Natural killer cell (primary cell): ENCODE measurements at regions not wholly inside any gene's neighbourhood (a gene's known extent, or its start where the extent isn't known, plus 50 kb on each side); places are given as distances from the start of the nearest gene placed in this dataset.
A peak's percentile ranks its signal among the peaks of the same experiment; 100 is the strongest.
"Not testable (repeated sequence)": the region's sequence is repeated elsewhere in the genome, so short reads cannot be mapped to it uniquely, and the experiment has no call there.

Experiments used
- ATAC-seq, 3 donors: fragments of 150-1000 bp in 2 of 3; fragments of 200-7000 bp in 1 of 3; cut with Tn5 transposase; 1 replicate in 1 of 3; 2 replicates in 2 of 3; pipeline ENCODE4 v1.10.0; 2021; ENCODE audit warnings: mild to moderate bottlenecking in 2 of 3, moderate library complexity in 2 of 3
- DNase-seq, 2 donors: peaks; one replicate each; pipeline versions ENCODE4 v3.0.0 to v3.0.0-alpha.2; 2013 to 2021; ENCODE audit warnings: mixed read lengths in 1 of 2
- H3K27ac ChIP-seq: one replicate; pipeline ENCODE4 v1.5.1; 2013; ENCODE audit warnings: mild to moderate bottlenecking, low read length
- H3K27me3 ChIP-seq: one replicate; pipeline ENCODE4 v1.6.1; 2013; ENCODE audit warnings: low read length; ENCODE audit not compliant: control insufficient read depth, insufficient read depth
- H3K36me3 ChIP-seq: one replicate; pipeline ENCODE4 v1.6.1; 2013; ENCODE audit warnings: low read length; ENCODE audit not compliant: control insufficient read depth, insufficient read depth
- H3K4me1 ChIP-seq: one replicate; pipeline ENCODE4 v1.6.1; 2013; ENCODE audit warnings: low read length; ENCODE audit not compliant: control insufficient read depth, insufficient read depth
- H3K4me3 ChIP-seq: one replicate; pipeline ENCODE4 v1.5.1; 2013; ENCODE audit warnings: low read length
- H3K9me3 ChIP-seq: one replicate; pipeline ENCODE4 v1.6.1; 2013; ENCODE audit warnings: low read length; ENCODE audit not compliant: control insufficient read depth, insufficient read depth
- H3K27ac Mint-ChIP-seq, 2 donors: one replicate each; pipeline ENCODE4 v1.8.0; 2022; ENCODE audit warnings: mild to moderate bottlenecking in 2 of 2, mixed read lengths in 2 of 2, moderate library complexity in 1 of 2
- H3K27me3 Mint-ChIP-seq, 2 donors: one replicate each; pipeline ENCODE4 v1.8.0; 2022; ENCODE audit warnings: low read depth in 2 of 2, mixed read lengths in 2 of 2
- H3K36me3 Mint-ChIP-seq: one replicate; pipeline ENCODE4 v1.8.0; 2022; ENCODE audit warnings: mixed read lengths
- H3K4me1 Mint-ChIP-seq, 2 donors: one replicate each; pipeline ENCODE4 v1.8.0; 2022; ENCODE audit warnings: mixed read lengths in 2 of 2
- H3K4me3 Mint-ChIP-seq: one replicate; pipeline ENCODE4 v1.8.0; 2022; ENCODE audit warnings: mild to moderate bottlenecking, moderate library complexity, mixed read lengths
- H3K9me3 Mint-ChIP-seq, 2 donors: one replicate each; pipeline ENCODE4 v1.8.0; 2022; ENCODE audit warnings: mixed read lengths in 2 of 2
- WGBS: methylation state at CpG from one replicate; pipeline ENCODE4 v1.1.7; 2013; ENCODE audit warnings: missing lambda C conversion rate; ENCODE audit not compliant: insufficient coverage; 5-methylcytosine and 5-hydroxymethylcytosine counted together
- intact Hi-C: fragments of 100-400 bp; cut with micrococcal nuclease; formaldehyde crosslinking; loops from one replicate; pipeline ENCODE4 v1.14.2; 2022
- TF ChIP-seq, protein P1 (sequence below): fragments of 200-600 bp; IDR thresholded peaks from one replicate; pipeline ENCODE4 v1.8.0; 2022; ENCODE audit warnings: antibody characterized with exemption

DNA sequence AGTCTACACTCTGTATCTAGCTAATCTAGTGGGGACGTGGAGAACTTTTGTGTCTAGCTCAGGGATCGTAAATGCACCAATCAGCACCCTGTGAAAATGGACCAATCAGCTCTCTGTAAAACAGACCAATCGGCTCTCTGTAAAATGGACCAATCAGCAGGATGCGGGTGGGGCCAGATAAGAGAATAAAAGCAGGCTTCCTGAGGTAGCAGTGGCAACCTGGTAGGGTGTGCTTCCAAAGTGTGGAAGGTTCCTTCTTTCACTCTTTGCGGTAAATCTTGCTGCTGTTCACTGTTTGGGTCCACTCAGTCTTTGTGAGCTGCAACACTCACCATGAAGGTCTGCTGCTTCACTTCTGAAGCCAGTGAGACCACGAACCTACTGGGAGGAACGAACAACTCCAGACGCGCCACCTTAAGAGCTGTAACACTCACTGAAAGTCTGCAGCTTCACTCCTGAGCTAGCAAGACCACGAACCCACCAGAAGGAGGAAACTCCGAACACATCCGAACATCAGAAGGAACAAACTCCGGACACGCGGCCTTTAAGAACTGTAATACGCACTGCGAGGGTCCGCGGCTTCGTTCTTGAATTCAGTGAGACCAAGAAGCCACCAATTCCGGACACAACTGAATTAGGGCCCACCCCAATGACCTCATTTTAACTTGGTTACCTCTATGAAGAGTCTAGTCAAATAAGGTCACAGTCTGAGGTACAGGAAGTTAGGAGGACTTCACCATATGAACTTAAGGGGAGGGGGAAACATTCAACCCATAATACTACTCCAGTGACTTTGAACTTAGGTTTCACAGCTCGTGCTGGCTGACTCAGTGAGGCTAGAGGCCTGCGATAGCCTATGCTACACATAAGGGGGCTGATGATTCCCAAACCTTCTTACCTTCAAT lies 59.8 kb upstream of the LPGAT1 start:
- H3K36me3 ChIP-seq, intact Hi-C loops, H3K36me3 Mint-ChIP-seq, H3K9me3 Mint-ChIP-seq, H3K27me3 ChIP-seq, H3K9me3 ChIP-seq, H3K27me3 Mint-ChIP-seq, H3K4me3 ChIP-seq, DNase-seq: not testable (repeated sequence)
- peak overlapping the region; percentile 55 for H3K27ac ChIP-seq
- peaks cover 15 to 23% of the 10 kb centered on the region in 2 donors for H3K4me1 Mint-ChIP-seq
- peak in 2 of 3 donors; percentile 84 to 91 for ATAC-seq
- H3K27ac Mint-ChIP-seq: peak overlapping the region; percentile 77 to 84
- 80% methylated on average over 23 of the region's 23 CpGs for WGBS
- H3K4me3 Mint-ChIP-seq: peak overlapping the region; percentile 62
- peaks cover 19% of the 10 kb centered on the region for H3K4me1 ChIP-seq

DNA sequence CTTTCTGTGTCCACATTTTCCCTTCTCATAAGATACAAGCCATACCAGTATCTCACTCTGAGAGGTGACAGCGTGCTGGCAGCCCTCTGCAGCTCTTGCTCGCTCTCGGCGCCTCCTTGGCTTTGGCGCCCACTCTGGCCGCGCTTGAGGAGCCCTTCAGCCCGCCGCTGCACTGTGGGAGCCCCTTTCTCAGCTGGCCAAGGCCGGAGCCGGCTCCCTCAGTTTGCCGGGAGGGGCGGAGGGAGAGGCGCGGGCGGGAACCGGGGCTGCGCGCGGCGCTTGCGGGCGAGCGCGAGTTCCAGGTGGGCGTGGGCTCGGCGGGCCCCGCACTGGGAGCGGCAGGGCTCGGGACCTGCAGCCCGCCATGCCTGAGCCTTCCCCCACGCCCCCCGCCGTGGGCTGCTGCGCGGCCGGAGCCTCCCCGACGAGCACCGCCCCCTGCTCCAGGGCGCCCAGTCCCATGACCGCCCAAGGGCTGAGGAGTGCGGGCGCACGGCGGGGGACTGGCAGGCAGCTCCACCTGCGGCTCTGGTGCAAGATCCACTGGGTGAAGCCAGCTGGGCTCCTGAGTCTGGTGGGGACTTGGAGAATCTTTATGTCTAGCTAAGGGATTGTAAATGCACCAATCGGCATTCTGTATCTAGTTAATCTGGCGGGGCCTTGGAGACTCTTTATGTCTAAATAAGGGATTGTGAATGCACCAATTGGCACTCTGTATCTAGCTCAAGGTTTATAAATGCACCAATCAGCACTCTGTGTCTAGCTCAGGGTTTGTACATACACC lies 58.9 kb upstream of the LPGAT1 start:
- H3K9me3 ChIP-seq, ATAC-seq, DNase-seq, H3K36me3 Mint-ChIP-seq, H3K4me3 ChIP-seq, H3K36me3 ChIP-seq, intact Hi-C loops, H3K27ac ChIP-seq, H3K27me3 ChIP-seq, H3K9me3 Mint-ChIP-seq, H3K27me3 Mint-ChIP-seq: not testable (repeated sequence)
- peaks cover 15 to 23% of the 10 kb centered on the region in 2 donors for H3K4me1 Mint-ChIP-seq
- H3K27ac Mint-ChIP-seq: peak overlapping the region; percentile 77 to 84
- WGBS: 91% methylated on average over 50 of the region's 50 CpGs
- H3K4me1 ChIP-seq: peaks cover 19% of the 10 kb centered on the region
- H3K4me3 Mint-ChIP-seq: peak overlapping the region; percentile 62

DNA sequence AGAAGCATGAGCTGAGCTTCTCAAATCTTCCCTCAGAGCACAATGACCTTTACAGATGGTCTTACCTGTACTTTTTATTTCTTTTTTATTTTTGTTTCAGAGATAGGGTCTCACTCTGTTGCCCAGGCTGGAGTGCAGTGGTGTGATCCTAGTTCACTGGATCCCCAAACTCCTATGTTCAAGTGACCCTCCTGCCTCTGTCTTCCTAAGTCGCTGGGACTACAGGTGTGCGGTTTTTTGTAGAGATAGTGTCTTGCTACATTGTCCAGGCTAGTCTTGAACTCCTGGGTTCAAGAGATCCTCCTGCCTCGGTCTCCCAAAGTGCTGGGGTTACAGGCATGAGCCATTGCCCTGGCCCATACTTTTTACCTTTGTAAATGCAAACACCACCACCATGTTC lies 56.0 kb upstream of the LPGAT1 start:
- H3K27ac ChIP-seq: no peak overlapping the region
- 94% methylated on average over 3 of the region's 3 CpGs for WGBS
- Mint-ChIP-seq H3K4me3 (no peak overlapping the region), H3K9me3 (no peaks in the 10 kb centered on the region), H3K36me3 (no peaks in the 10 kb centered on the region), H3K27me3 (peaks cover 0 to 3% of the 10 kb centered on the region in 2 donors), H3K27ac (no peak overlapping the region), H3K4me1 (peaks cover 15 to 23% of the 10 kb centered on the region in 2 donors)
- no peaks in the 10 kb centered on the region for H3K27me3 ChIP-seq
- H3K9me3 ChIP-seq: no peaks in the 10 kb centered on the region
- H3K4me1 ChIP-seq: peaks cover 19% of the 10 kb centered on the region
- TF ChIP-seq, protein P1, sequence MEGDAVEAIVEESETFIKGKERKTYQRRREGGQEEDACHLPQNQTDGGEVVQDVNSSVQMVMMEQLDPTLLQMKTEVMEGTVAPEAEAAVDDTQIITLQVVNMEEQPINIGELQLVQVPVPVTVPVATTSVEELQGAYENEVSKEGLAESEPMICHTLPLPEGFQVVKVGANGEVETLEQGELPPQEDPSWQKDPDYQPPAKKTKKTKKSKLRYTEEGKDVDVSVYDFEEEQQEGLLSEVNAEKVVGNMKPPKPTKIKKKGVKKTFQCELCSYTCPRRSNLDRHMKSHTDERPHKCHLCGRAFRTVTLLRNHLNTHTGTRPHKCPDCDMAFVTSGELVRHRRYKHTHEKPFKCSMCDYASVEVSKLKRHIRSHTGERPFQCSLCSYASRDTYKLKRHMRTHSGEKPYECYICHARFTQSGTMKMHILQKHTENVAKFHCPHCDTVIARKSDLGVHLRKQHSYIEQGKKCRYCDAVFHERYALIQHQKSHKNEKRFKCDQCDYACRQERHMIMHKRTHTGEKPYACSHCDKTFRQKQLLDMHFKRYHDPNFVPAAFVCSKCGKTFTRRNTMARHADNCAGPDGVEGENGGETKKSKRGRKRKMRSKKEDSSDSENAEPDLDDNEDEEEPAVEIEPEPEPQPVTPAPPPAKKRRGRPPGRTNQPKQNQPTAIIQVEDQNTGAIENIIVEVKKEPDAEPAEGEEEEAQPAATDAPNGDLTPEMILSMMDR: no peak
- ATAC-seq (no peak), DNase-seq (no peak)
- intact Hi-C loops: no loop called here
- no peak overlapping the region for H3K4me3 ChIP-seq
- no peaks in the 10 kb centered on the region for H3K36me3 ChIP-seq

DNA sequence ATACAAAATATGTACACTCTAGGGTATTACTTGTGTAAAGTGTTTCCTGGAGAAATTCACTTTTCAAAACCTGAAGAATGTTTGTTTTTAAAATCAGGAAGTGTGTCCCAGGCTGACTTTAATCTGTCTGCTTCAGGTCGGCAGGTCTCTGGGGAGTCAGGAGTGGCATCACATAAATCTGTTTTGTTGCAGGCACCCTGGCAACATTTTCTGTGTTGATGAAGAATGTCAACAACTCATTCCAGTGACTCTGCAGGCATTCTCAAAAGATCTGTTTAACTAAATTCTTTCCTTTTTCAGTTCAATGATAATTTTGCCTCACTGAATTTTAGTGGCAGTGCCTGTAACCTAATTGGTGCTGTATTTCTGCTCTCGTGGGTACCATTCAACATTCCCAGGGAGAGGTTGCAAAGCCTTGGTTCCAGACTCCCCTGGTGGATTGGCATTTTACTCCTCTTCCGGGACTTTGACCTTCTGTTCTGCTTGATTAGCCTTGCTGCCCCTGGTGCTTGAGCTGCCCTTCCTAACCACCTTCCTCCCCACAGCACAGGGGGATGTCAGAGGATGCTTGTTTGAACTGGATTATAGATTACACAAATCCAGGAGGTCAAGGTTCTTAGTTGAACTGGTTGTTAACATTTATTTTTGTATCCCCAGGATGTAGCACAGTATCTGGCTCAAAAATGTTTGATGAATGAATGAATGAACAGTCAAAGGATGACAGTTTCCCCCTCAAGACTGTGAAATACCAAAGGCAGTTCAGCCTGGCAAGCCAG lies 55.4 kb upstream of the LPGAT1 start:
- WGBS: 64% methylated on average over 3 of the region's 3 CpGs
- Mint-ChIP-seq H3K4me3 (no peak overlapping the region), H3K9me3 (no peaks in the 10 kb centered on the region), H3K27ac (no peak overlapping the region), H3K27me3 (peaks cover 0 to 3% of the 10 kb centered on the region in 2 donors), H3K4me1 (peaks cover 15 to 17% of the 10 kb centered on the region in 2 donors), H3K36me3 (no peaks in the 10 kb centered on the region)
- Histone ChIP-seq H3K27ac (no peak overlapping the region), H3K4me1 (peaks cover 18% of the 10 kb centered on the region), H3K27me3 (no peaks in the 10 kb centered on the region), H3K9me3 (no peaks in the 10 kb centered on the region), H3K36me3 (no peaks in the 10 kb centered on the region), H3K4me3 (no peak overlapping the region)
- ATAC-seq (no peak), DNase-seq (no peak)
- intact Hi-C loops: no loop called here
- TF ChIP-seq, protein P1: no peak
